Liver (tissue), 3 donors: ENCODE measurements at regions not wholly inside any gene's neighbourhood (a gene's known extent, or its start where the extent isn't known, plus 50 kb on each side); places are given as distances from the start of the nearest gene placed in this dataset.

Experiments used
- GABPA ChIP-seq, 2 donors: IDR thresholded peaks in 1 of 2; conservative IDR thresholded peaks in 1 of 2; 2 replicates each; pipeline ENCODE4 v1.6.1; 2016; ENCODE audit warnings: antibody characterized with exemption in 2 of 2, mild to moderate bottlenecking in 1 of 2, moderate library complexity in 1 of 2
- SP1 ChIP-seq: IDR thresholded peaks from 2 replicates; pipeline ENCODE4 v1.6.1; 2018; ENCODE audit warnings: antibody characterized with exemption, mild to moderate bottlenecking
- TF ChIP-seq, protein P1 (sequence below): fragments of 150-350 bp; IDR thresholded peaks from 2 replicates; pipeline ENCODE4 v1.5.1; 2017; ENCODE audit warnings: improper control_type of control experiment, low read depth, low read length; ENCODE audit not compliant: missing input control
- TF ChIP-seq, protein P2 (sequence below): IDR thresholded peaks from 2 replicates; pipeline ENCODE4 v1.6.1; 2016; ENCODE audit warnings: antibody characterized with exemption, mild to moderate bottlenecking
- TF ChIP-seq, protein P3 (sequence below): IDR thresholded peaks from 2 replicates; pipeline ENCODE4 v1.6.1; 2016; ENCODE audit warnings: antibody characterized with exemption
- donor health status: healthy.
- donor health status: healthy.

DNA sequence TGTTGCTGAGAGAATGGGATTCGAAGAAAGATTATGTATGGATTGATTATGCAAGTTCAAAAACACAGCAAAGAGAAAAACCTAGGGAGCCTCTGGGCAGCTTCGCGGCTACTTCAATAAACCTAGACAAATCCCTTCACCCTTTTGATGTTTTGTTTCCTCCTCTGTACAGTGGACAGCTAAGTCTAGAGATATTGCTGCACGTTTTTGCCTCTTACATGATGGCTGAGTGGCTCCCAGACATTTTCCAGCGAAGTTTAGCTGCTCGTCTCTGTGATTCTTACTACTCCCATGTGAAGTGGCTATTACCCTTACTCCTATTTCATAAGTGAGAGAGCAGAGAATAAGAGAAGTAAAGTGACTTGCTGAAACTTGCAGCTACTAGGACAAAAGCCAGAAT, 695.0 kb upstream of the GRM7 start:
- TF ChIP-seq, protein P1, sequence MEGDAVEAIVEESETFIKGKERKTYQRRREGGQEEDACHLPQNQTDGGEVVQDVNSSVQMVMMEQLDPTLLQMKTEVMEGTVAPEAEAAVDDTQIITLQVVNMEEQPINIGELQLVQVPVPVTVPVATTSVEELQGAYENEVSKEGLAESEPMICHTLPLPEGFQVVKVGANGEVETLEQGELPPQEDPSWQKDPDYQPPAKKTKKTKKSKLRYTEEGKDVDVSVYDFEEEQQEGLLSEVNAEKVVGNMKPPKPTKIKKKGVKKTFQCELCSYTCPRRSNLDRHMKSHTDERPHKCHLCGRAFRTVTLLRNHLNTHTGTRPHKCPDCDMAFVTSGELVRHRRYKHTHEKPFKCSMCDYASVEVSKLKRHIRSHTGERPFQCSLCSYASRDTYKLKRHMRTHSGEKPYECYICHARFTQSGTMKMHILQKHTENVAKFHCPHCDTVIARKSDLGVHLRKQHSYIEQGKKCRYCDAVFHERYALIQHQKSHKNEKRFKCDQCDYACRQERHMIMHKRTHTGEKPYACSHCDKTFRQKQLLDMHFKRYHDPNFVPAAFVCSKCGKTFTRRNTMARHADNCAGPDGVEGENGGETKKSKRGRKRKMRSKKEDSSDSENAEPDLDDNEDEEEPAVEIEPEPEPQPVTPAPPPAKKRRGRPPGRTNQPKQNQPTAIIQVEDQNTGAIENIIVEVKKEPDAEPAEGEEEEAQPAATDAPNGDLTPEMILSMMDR, result no peak
- TF ChIP-seq, protein P2, sequence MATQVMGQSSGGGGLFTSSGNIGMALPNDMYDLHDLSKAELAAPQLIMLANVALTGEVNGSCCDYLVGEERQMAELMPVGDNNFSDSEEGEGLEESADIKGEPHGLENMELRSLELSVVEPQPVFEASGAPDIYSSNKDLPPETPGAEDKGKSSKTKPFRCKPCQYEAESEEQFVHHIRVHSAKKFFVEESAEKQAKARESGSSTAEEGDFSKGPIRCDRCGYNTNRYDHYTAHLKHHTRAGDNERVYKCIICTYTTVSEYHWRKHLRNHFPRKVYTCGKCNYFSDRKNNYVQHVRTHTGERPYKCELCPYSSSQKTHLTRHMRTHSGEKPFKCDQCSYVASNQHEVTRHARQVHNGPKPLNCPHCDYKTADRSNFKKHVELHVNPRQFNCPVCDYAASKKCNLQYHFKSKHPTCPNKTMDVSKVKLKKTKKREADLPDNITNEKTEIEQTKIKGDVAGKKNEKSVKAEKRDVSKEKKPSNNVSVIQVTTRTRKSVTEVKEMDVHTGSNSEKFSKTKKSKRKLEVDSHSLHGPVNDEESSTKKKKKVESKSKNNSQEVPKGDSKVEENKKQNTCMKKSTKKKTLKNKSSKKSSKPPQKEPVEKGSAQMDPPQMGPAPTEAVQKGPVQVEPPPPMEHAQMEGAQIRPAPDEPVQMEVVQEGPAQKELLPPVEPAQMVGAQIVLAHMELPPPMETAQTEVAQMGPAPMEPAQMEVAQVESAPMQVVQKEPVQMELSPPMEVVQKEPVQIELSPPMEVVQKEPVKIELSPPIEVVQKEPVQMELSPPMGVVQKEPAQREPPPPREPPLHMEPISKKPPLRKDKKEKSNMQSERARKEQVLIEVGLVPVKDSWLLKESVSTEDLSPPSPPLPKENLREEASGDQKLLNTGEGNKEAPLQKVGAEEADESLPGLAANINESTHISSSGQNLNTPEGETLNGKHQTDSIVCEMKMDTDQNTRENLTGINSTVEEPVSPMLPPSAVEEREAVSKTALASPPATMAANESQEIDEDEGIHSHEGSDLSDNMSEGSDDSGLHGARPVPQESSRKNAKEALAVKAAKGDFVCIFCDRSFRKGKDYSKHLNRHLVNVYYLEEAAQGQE, result no peak
- TF ChIP-seq SP1 (no peak), GABPA (IDR thresholded peaks at IDR 0.05 in 1 of 2, conservative IDR thresholded peaks at IDR 0.05 in 1 of 2) (no peak)
- TF ChIP-seq, protein P3, sequence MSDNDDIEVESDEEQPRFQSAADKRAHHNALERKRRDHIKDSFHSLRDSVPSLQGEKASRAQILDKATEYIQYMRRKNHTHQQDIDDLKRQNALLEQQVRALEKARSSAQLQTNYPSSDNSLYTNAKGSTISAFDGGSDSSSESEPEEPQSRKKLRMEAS, result no peak
